Epithelial cell of proximal tubule (primary cell): ENCODE measurements at regions not wholly inside any gene's neighbourhood (a gene's known extent, or its start where the extent isn't known, plus 50 kb on each side); places are given as distances from the start of the nearest gene placed in this dataset.

ENCODE experiments used
- DNase-seq: peaks from one replicate; pipeline ENCODE4 v3.0.0-alpha.2; 2011; ENCODE audit warnings: low read depth
- H3K4me3 ChIP-seq: 2 replicates; pipeline ENCODE4 v1.5.1; 2011; ENCODE audit warnings: low read depth, mild to moderate bottlenecking, low read length
- TF ChIP-seq, protein P1 (sequence below): conservative IDR thresholded peaks from 2 replicates; pipeline ENCODE4 v1.5.1; 2012; ENCODE audit warnings: low read depth, mild to moderate bottlenecking, low read length

- DNase-seq = no peak
- TF ChIP-seq, protein P1, sequence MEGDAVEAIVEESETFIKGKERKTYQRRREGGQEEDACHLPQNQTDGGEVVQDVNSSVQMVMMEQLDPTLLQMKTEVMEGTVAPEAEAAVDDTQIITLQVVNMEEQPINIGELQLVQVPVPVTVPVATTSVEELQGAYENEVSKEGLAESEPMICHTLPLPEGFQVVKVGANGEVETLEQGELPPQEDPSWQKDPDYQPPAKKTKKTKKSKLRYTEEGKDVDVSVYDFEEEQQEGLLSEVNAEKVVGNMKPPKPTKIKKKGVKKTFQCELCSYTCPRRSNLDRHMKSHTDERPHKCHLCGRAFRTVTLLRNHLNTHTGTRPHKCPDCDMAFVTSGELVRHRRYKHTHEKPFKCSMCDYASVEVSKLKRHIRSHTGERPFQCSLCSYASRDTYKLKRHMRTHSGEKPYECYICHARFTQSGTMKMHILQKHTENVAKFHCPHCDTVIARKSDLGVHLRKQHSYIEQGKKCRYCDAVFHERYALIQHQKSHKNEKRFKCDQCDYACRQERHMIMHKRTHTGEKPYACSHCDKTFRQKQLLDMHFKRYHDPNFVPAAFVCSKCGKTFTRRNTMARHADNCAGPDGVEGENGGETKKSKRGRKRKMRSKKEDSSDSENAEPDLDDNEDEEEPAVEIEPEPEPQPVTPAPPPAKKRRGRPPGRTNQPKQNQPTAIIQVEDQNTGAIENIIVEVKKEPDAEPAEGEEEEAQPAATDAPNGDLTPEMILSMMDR = no peak
- H3K4me3 ChIP-seq = no peak overlapping the region
Observed at GRCh38 chr17:12566291-12566690, 99.4 kb upstream of the MYOCD start.

DNA sequence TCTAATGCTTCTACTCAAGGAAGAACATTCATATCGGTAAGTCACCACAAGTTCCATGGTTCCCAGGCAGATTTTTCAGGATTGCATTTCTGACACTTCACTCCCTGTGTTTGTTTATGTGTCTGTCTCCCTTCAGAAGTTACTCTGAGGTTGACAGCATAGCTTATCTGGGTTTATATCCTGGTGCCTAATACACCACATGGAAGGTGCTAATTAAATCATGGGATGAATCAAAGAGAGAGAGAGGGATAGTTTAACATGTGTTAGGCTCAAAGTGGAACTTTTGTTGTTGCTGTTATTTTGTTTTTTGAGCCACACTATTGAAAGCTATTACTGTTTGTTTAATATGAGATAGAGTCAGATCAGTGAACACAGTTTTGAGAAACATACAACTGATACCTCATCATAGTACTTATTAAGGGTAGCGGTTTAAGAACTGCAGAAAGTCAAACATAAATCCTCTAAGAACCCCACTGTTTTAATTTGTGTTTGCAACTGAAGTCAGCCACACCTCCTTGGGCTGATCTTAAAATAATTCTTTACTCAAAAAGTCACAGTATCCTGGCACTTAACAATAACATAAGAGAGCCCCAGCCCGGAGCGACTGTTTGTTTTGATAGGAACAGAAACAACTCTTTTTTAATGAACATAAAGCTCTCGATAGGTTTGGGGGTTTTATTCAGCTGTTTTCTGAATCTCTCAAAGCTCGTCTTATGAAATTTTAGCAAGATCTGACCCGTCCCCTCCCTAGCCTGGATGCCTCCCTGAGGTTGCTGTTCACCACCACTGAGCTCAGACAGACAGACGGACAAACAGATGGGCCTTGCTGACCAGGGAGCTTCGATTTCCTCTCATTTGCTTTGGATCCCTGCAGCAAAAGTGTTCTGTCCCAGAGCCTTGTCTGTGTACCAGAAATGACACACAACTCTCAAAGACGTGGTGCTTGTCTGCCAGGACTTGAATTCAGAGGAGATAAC lies 98.3 kb upstream of the MYOCD start:
- no peak overlapping the region for H3K4me3 ChIP-seq
- DNase-seq = no peak
- TF ChIP-seq, protein P1 = no peak

DNA sequence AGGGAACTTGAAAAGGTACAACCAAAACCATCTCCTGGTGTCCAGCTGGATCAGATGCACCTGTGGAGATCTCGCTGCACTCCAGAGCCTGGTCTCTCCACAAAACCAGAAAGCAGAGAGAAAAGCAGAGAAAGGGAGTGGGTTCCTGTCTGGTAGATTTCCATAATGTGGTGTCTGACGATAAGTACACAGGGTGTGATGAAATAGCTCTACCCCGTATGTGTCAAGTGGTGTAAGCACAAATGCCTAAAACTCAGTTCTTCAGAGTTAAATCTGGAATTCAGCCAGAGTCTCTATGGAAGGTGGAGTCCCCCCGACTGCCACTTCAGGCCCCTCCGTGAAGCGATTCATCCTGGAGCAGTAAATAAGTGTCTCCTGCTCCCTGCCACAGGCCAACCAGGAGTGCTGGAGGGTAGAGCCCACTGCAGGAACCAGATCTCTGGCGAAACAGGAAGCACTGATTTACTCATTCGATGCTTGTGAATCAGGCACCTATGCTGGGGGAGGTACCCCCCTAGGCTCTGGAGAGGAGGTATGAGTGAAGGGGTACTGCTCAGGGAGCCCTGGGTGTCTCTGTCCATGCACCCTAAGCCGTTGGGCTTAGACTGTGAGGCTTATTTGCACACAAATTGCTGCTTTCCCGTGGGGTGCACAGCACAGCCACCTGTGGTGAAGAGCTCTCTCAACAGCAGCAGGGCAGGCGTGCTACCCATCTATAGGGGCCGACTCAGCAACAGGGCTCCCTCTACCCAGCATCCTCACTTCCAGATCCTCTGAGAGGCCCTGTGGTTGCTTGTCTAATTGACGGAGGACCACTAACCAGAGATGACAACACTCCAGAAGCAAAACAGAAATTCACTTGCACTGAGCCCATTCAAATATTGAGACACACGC lies 97.1 kb upstream of the MYOCD start:
- no peak for DNase-seq
- H3K4me3 ChIP-seq = no peak overlapping the region
- TF ChIP-seq, protein P1 = no peak

DNA sequence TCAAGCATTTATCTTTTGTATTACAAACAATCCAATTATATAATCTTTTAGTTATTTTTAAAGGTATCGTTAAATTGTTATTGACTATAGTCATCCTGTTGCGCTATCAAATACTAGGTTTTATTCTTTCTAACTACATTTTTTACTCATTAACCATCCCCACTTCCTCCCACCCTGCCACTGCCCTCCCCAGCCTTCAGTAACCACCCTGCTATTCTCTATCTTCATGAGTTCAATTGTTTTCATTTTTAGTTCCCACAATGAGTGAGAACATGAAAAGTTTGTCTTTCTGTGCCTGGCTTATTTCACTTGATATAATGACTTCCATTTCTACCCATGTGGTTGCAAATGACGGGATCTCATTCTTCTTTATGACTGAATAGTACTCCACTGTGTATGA lies 94.1 kb upstream of the MYOCD start:
- H3K4me3 ChIP-seq = no peak overlapping the region
- TF ChIP-seq, protein P1 = no peak

GRCh38 chr17:12574525-12574924 lies 91.2 kb upstream of the MYOCD start:
- TF ChIP-seq, protein P1 = no peak
- DNase-seq = no peak
- H3K4me3 ChIP-seq = no peak overlapping the region

More for the DNA sequence above, 94.1 kb upstream of the MYOCD start:
- DNase-seq = no peak

GRCh38 chr17:12575641-12576040 lies 90.0 kb upstream of the MYOCD start:
- no peak for DNase-seq
- no peak overlapping the region for H3K4me3 ChIP-seq

More at GRCh38 chr17:12575641-12576040, 90.0 kb upstream of the MYOCD start:
- TF ChIP-seq, protein P1 = no peak
